ENCODE measurements at regions not wholly inside any gene's neighbourhood (a gene's known extent, or its start where the extent isn't known, plus 50 kb on each side); places are given as distances from the start of the nearest gene placed in this dataset.
"Not testable (repeated sequence)": the region's sequence is repeated elsewhere in the genome, so short reads cannot be mapped to it uniquely, and the experiment has no call there.

- no peak for DNase-seq (ENCODE audit: low read depth)
Observed at GRCh38 chr10:78210976-78211375, 177.3 kb downstream of the RPS24 start.

GRCh38 chr10:78211561-78212051 is 177.9 kb downstream of the RPS24 start:
- no peak for DNase-seq (ENCODE audit: low read depth)

GRCh38 chr10:78212060-78212785 is 178.6 kb downstream of the RPS24 start:
- no peak for DNase-seq (ENCODE audit: low read depth)

GRCh38 chr10:78212786-78213175 is 179.1 kb downstream of the RPS24 start:
- DNase-seq (ENCODE audit: low read depth) = no peak

GRCh38 chr10:78214955-78215354 is 181.3 kb downstream of the RPS24 start:
- DNase-seq (ENCODE audit: low read depth) = no peak

GRCh38 chr10:78215645-78216044 is 182.0 kb downstream of the RPS24 start:
- no peak for DNase-seq (ENCODE audit: low read depth)

- DNase-seq (ENCODE audit: low read depth) = no peak
Observed at GRCh38 chr10:78217336-78217735, 183.7 kb downstream of the RPS24 start.

- DNase-seq (ENCODE audit: low read depth) = no peak
Observed at GRCh38 chr10:78218798-78219490, 185.3 kb downstream of the RPS24 start.

- DNase-seq (ENCODE audit: low read depth) = not testable (repeated sequence)
Observed at GRCh38 chr10:78219568-78219967, 185.9 kb downstream of the RPS24 start.

- no peak for DNase-seq (ENCODE audit: low read depth)
Observed at GRCh38 chr10:78220781-78221180, 187.1 kb downstream of the RPS24 start.

- DNase-seq (ENCODE audit: low read depth) = no peak
Observed at GRCh38 chr10:78222096-78222790, 188.6 kb downstream of the RPS24 start.

- DNase-seq (ENCODE audit: low read depth) = no peak
Observed at GRCh38 chr10:78223088-78223487, 189.4 kb downstream of the RPS24 start.

GRCh38 chr10:78224602-78225001 is 190.9 kb downstream of the RPS24 start:
- DNase-seq (ENCODE audit: low read depth) = no peak

GRCh38 chr10:78225594-78225993 is 191.9 kb downstream of the RPS24 start:
- no peak for DNase-seq (ENCODE audit: low read depth)

- DNase-seq (ENCODE audit: low read depth) = no peak
Observed at GRCh38 chr10:78229489-78229888, 195.8 kb downstream of the RPS24 start.

- no peak for DNase-seq (ENCODE audit: low read depth)
Observed at GRCh38 chr10:78229950-78230675, 196.4 kb downstream of the RPS24 start.

- DNase-seq (ENCODE audit: low read depth) = no peak
Observed at GRCh38 chr10:78231327-78231726, 197.7 kb downstream of the RPS24 start.

- no peak for DNase-seq (ENCODE audit: low read depth)
Observed at GRCh38 chr10:78231939-78232338, 198.3 kb downstream of the RPS24 start.

GRCh38 chr10:78236416-78237015 is 202.9 kb downstream of the RPS24 start:
- DNase-seq (ENCODE audit: low read depth) = no peak

GRCh38 chr10:78237951-78238350 is 204.3 kb downstream of the RPS24 start:
- DNase-seq (ENCODE audit: low read depth) = not testable (repeated sequence)

- no peak for DNase-seq (ENCODE audit: low read depth)
Observed at GRCh38 chr10:78247266-78247665, 213.6 kb downstream of the RPS24 start.

- no peak for DNase-seq (ENCODE audit: low read depth)
Observed at GRCh38 chr10:78247821-78248220, 214.2 kb downstream of the RPS24 start.

All from activated gamma-delta T cell treated with anti-CD3 and anti-CD28 coated beads, Interleukin-2, amount 50 U/mL, for 16 hours (primary cell).